CD14-positive monocyte (primary cell): ENCODE measurements at regions not wholly inside any gene's neighbourhood (a gene's known extent, or its start where the extent isn't known, plus 50 kb on each side); places are given as distances from the start of the nearest gene placed in this dataset.

Experiments used
- DNase-seq, 3 donors: peaks; one replicate each; pipeline ENCODE4 v3.0.0-alpha.2; 2011 to 2022
- H2AFZ ChIP-seq: 2 replicates; pipeline ENCODE4 v1.6.0; 2012; ENCODE audit warnings: mild to moderate bottlenecking, low read depth, low read length, inconsistent platforms; ENCODE audit not compliant: insufficient read depth, poor library complexity, severe bottlenecking
- H3K27ac ChIP-seq, 2 donors: 1 replicate in 1 of 2; 2 replicates in 1 of 2; pipeline ENCODE4 v1.5.1; 2012 to 2013; ENCODE audit warnings: low read length in 2 of 2, control low read depth in 1 of 2, inconsistent platforms in 1 of 2, low read depth in 1 of 2, mild to moderate bottlenecking in 1 of 2
- H3K27me3 ChIP-seq, 2 donors: one replicate each; pipeline versions ENCODE4 v1.6.0 to v1.6.1; 2011 to 2013; ENCODE audit warnings: low read length in 2 of 2; ENCODE audit not compliant: control insufficient read depth in 2 of 2, insufficient read depth in 2 of 2
- H3K36me3 ChIP-seq, 2 donors: replicated peaks in 1 of 2; 1 replicate in 1 of 2; 2 replicates in 1 of 2; pipeline versions ENCODE4 v1.5.1 to v1.6.1; 2012 to 2013; ENCODE audit warnings: low read length in 2 of 2, control low read depth in 1 of 2, inconsistent platforms in 1 of 2, mild to moderate bottlenecking in 1 of 2; ENCODE audit not compliant: insufficient read depth in 2 of 2, control insufficient read depth in 1 of 2
- H3K4me1 ChIP-seq, 2 donors: 1 replicate in 1 of 2; 2 replicates in 1 of 2; pipeline versions ENCODE4 v1.5.1 to v1.6.1; 2012 to 2013; ENCODE audit warnings: low read length in 2 of 2, control low read depth in 1 of 2, inconsistent platforms in 1 of 2, mild to moderate bottlenecking in 1 of 2, moderate library complexity in 1 of 2; ENCODE audit not compliant: insufficient read depth in 2 of 2, control insufficient read depth in 1 of 2
- H3K4me2 ChIP-seq: replicated peaks from 2 replicates; pipeline ENCODE3; 2012; ENCODE audit warnings: low read length, moderate library complexity, mild to moderate bottlenecking; ENCODE audit not compliant: poor library complexity, severe bottlenecking; ENCODE audit errors: extremely low read depth
- H3K4me3 ChIP-seq, 3 experiments: fragments of 200-600 bp in 1 of 3; sonication (generic) in 1 of 3; replicated peaks in 1 of 3; 1 replicate in 2 of 3; 2 replicates in 1 of 3; pipeline ENCODE4 v1.5.1; 2011 to 2013; ENCODE audit warnings: low read length in 3 of 3, mild to moderate bottlenecking in 3 of 3, control low read depth in 2 of 3, low read depth in 2 of 3, inconsistent platforms in 1 of 3, moderate library complexity in 1 of 3
- H3K79me2 ChIP-seq: 2 replicates; pipeline ENCODE4 v1.6.0; 2012; ENCODE audit warnings: mild to moderate bottlenecking, control low read depth, inconsistent platforms, low read length, moderate library complexity; ENCODE audit not compliant: insufficient read depth
- H3K9ac ChIP-seq: 2 replicates; pipeline ENCODE4 v1.6.0; 2017; ENCODE audit warnings: low read length, mild to moderate bottlenecking; ENCODE audit not compliant: insufficient read depth, poor library complexity, severe bottlenecking
- H3K9me3 ChIP-seq, 2 donors: replicated peaks in 1 of 2; 1 replicate in 1 of 2; 2 replicates in 1 of 2; pipeline versions ENCODE4 v1.5.1 to v1.6.1; 2012 to 2013; ENCODE audit warnings: low read length in 2 of 2, control low read depth in 1 of 2; ENCODE audit not compliant: control insufficient read depth in 1 of 2, insufficient read depth in 1 of 2
- H4K20me1 ChIP-seq: 2 replicates; pipeline ENCODE4 v1.6.0; 2012; ENCODE audit warnings: mild to moderate bottlenecking, low read length, control low read depth, moderate library complexity; ENCODE audit not compliant: insufficient read depth
- H3K27ac Mint-ChIP-seq, 7 donors: one replicate each; pipeline ENCODE4 v1.8.0; 2020; ENCODE audit warnings: mild to moderate bottlenecking in 7 of 7, mixed read lengths in 7 of 7, moderate library complexity in 6 of 7, inconsistent platforms in 2 of 7
- H3K27me3 Mint-ChIP-seq, 3 donors: one replicate each; pipeline ENCODE4 v1.8.0; 2021 to 2022; ENCODE audit warnings: low read depth in 3 of 3, mild to moderate bottlenecking in 3 of 3, mixed read lengths in 3 of 3, moderate library complexity in 3 of 3, inconsistent platforms in 1 of 3
- H3K36me3 Mint-ChIP-seq, 2 donors: one replicate each; pipeline ENCODE4 v1.8.0; 2020; ENCODE audit warnings: mixed read lengths in 2 of 2, inconsistent platforms in 1 of 2, mild to moderate bottlenecking in 1 of 2
- H3K4me1 Mint-ChIP-seq: one replicate; pipeline ENCODE4 v1.8.0; 2020; ENCODE audit warnings: mild to moderate bottlenecking, mixed read lengths
- H3K4me3 Mint-ChIP-seq, 2 donors: one replicate each; pipeline ENCODE4 v1.8.0; 2020; ENCODE audit warnings: mild to moderate bottlenecking in 2 of 2, mixed read lengths in 2 of 2, moderate library complexity in 1 of 2
- H3K9me3 Mint-ChIP-seq, 7 donors: one replicate each; pipeline ENCODE4 v1.8.0; 2020 to 2022; ENCODE audit warnings: mixed read lengths in 7 of 7, mild to moderate bottlenecking in 6 of 7, moderate library complexity in 6 of 7, inconsistent platforms in 2 of 7
- WGBS: methylation state at CpG from one replicate; pipeline ENCODE4 v1.1.5; 2013; ENCODE audit warnings: missing lambda C conversion rate; ENCODE audit not compliant: insufficient coverage; 5-methylcytosine and 5-hydroxymethylcytosine counted together
- intact Hi-C, 2 donors: fragments of 100-400 bp; cut with micrococcal nuclease; formaldehyde crosslinking; loops; one replicate each; pipeline versions ENCODE4 v1.15.0 to v1.15.1; 2023
- TF ChIP-seq, protein P1 (sequence below): fragments of 200-600 bp; IDR thresholded peaks from one replicate; pipeline ENCODE4 v1.8.0; 2022; ENCODE audit warnings: antibody characterized with exemption, mild to moderate bottlenecking

GRCh38 chr1:47514229-47514628 lies 76.4 kb downstream of the FOXD2 start:
- H3K36me3 ChIP-seq: no peaks in the 10 kb centered on the region
- peaks cover 2 to 6% of the 10 kb centered on the region in 2 donors for H3K9me3 ChIP-seq
- Mint-ChIP-seq H3K9me3 (peaks cover 0 to 17% (median 8%) of the 10 kb centered on the region in 7 donors), H3K4me1 (no peaks in the 10 kb centered on the region), H3K4me3 (no peak overlapping the region), H3K36me3 (no peaks in the 10 kb centered on the region), H3K27ac (no peak overlapping the region), H3K27me3 (peaks cover 23 to 39% (median 27%) of the 10 kb centered on the region in 3 donors)
- no peaks in the 10 kb centered on the region for H4K20me1 ChIP-seq
- no peak overlapping the region for H2AFZ ChIP-seq
- no peaks in the 10 kb centered on the region for H3K4me1 ChIP-seq
- no peak for DNase-seq
- H3K27me3 ChIP-seq: peaks cover 15 to 23% of the 10 kb centered on the region in 2 donors
- H3K4me2 ChIP-seq: no peak overlapping the region
- intact Hi-C loops: no loop called here
- H3K9ac ChIP-seq: no peak overlapping the region
- no peaks in the 10 kb centered on the region for H3K79me2 ChIP-seq
- no peak overlapping the region for H3K27ac ChIP-seq
- no peak overlapping the region for H3K4me3 ChIP-seq
- TF ChIP-seq, protein P1, sequence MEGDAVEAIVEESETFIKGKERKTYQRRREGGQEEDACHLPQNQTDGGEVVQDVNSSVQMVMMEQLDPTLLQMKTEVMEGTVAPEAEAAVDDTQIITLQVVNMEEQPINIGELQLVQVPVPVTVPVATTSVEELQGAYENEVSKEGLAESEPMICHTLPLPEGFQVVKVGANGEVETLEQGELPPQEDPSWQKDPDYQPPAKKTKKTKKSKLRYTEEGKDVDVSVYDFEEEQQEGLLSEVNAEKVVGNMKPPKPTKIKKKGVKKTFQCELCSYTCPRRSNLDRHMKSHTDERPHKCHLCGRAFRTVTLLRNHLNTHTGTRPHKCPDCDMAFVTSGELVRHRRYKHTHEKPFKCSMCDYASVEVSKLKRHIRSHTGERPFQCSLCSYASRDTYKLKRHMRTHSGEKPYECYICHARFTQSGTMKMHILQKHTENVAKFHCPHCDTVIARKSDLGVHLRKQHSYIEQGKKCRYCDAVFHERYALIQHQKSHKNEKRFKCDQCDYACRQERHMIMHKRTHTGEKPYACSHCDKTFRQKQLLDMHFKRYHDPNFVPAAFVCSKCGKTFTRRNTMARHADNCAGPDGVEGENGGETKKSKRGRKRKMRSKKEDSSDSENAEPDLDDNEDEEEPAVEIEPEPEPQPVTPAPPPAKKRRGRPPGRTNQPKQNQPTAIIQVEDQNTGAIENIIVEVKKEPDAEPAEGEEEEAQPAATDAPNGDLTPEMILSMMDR: no peak

DNA sequence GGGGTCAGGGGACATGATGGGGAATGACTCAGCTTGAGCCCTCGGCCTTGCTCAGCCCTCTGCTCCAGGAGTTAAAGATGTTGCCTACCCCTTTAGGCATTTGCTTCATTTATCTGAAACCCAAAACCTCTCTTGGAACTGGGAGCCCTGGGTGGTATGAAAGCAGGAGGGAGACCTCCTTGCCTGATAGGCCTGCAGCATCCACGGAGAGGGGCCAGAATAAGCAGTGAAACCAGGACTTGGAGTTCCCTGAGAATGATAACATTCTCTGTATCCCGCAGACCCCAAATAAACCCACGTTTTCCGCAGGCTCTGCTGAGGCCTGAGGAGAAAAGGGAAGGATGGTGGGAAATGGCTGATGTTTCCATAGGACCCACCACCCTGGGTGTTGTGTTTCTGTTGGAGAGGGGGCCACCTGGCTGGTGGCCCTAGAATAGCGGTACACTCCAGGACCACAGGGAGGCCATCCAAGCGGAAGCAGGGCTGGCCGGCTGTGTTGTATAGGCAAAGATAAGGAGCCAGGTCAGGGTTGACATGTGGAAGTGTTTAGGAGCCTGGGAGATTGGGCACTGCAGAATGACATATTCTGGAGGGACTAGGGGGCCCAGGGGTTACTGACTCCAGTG lies 77.4 kb downstream of the FOXD2 start:
- 93% methylated on average over 7 of the region's 8 CpGs for WGBS
- TF ChIP-seq, protein P1: no peak
- no peaks in the 10 kb centered on the region for H3K36me3 Mint-ChIP-seq
- no peak overlapping the region for H3K4me3 ChIP-seq
- no peak overlapping the region for H3K27ac ChIP-seq
- no peak overlapping the region for H2AFZ ChIP-seq
- no peak overlapping the region for H3K9ac ChIP-seq
- DNase-seq: no peak
- H3K36me3 ChIP-seq: no peaks in the 10 kb centered on the region
- H3K27me3 Mint-ChIP-seq: peaks cover 12 to 31% (median 18%) of the 10 kb centered on the region in 3 donors
- H4K20me1 ChIP-seq: no peaks in the 10 kb centered on the region
- no peak overlapping the region for H3K27ac Mint-ChIP-seq
- H3K4me2 ChIP-seq: no peak overlapping the region
- H3K9me3 Mint-ChIP-seq: peaks cover 0 to 17% (median 8%) of the 10 kb centered on the region in 7 donors
- no peak overlapping the region for H3K4me3 Mint-ChIP-seq
- H3K27me3 ChIP-seq: peaks cover 5 to 13% of the 10 kb centered on the region in 2 donors
- H3K4me1 ChIP-seq: no peaks in the 10 kb centered on the region
- H3K4me1 Mint-ChIP-seq: no peaks in the 10 kb centered on the region
- intact Hi-C loops: no loop called here
- H3K79me2 ChIP-seq: no peaks in the 10 kb centered on the region
- H3K9me3 ChIP-seq: peaks cover 0 to 6% of the 10 kb centered on the region in 2 donors
